GM23248 (cell line): ENCODE measurements at regions not wholly inside any gene's neighbourhood (a gene's known extent, or its start where the extent isn't known, plus 50 kb on each side); places are given as distances from the start of the nearest gene placed in this dataset.
A peak's percentile ranks its signal among the peaks of the same experiment; 100 is the strongest.
"Not testable (repeated sequence)": the region's sequence is repeated elsewhere in the genome, so short reads cannot be mapped to it uniquely, and the experiment has no call there.

ENCODE experiments used
- DNase-seq: peaks from one replicate; pipeline ENCODE4 v3.0.0-alpha.2; 2015
- H2AFZ ChIP-seq: fragments of 200-600 bp; sonication (generic); 2 replicates; pipeline ENCODE4 v1.6.1; 2016; ENCODE audit warnings: antibody characterized with exemption
- H3F3A ChIP-seq: fragments of 200-600 bp; sonication (generic); 2 replicates; pipeline ENCODE4 v1.6.1; 2016; ENCODE audit warnings: mild to moderate bottlenecking, antibody characterized with exemption, mixed run types; ENCODE audit not compliant: insufficient read depth
- H3K27ac ChIP-seq: fragments of 200-600 bp; sonication (generic); 2 replicates; pipeline ENCODE4 v1.5.1; 2016; ENCODE audit warnings: mild to moderate bottlenecking
- H3K27me3 ChIP-seq: fragments of 200-600 bp; sonication (generic); replicated peaks from 2 replicates; pipeline ENCODE4 v1.6.1; 2016; ENCODE audit warnings: mild to moderate bottlenecking; ENCODE audit not compliant: insufficient read depth
- H3K36me3 ChIP-seq: fragments of 200-600 bp; sonication (generic); 2 replicates; pipeline ENCODE4 v1.6.1; 2016; ENCODE audit warnings: low read depth, mild to moderate bottlenecking
- H3K4me1 ChIP-seq: fragments of 200-600 bp; sonication (generic); 2 replicates; pipeline ENCODE4 v1.6.1; 2016; ENCODE audit warnings: mild to moderate bottlenecking; ENCODE audit not compliant: insufficient read depth
- H3K4me2 ChIP-seq: fragments of 200-600 bp; sonication (generic); one replicate; pipeline ENCODE4 v1.6.1; 2016; ENCODE audit warnings: mild to moderate bottlenecking; ENCODE audit not compliant: unreplicated experiment
- H3K4me3 ChIP-seq: fragments of 200-600 bp; sonication (generic); 2 replicates; pipeline ENCODE4 v1.5.1; 2016; ENCODE audit warnings: mild to moderate bottlenecking
- H3K79me2 ChIP-seq: fragments of 200-600 bp; sonication (generic); 2 replicates; pipeline ENCODE4 v1.6.1; 2016; ENCODE audit warnings: mild to moderate bottlenecking; ENCODE audit not compliant: insufficient read depth
- H3K9ac ChIP-seq: fragments of 200-600 bp; sonication (generic); 2 replicates; pipeline ENCODE4 v1.6.1; 2016; ENCODE audit warnings: mild to moderate bottlenecking
- H3K9me2 ChIP-seq: fragments of 200-600 bp; sonication (generic); 2 replicates; pipeline ENCODE4 v1.6.1; 2016; ENCODE audit warnings: mixed run types, mild to moderate bottlenecking, moderate library complexity; ENCODE audit not compliant: insufficient read depth
- H3K9me3 ChIP-seq: fragments of 200-600 bp; sonication (generic); one replicate; pipeline ENCODE4 v1.6.1; 2017; ENCODE audit warnings: low read depth
- H4K20me1 ChIP-seq: fragments of 200-600 bp; sonication (generic); 2 replicates; pipeline ENCODE4 v1.6.0; 2016; ENCODE audit not compliant: insufficient read depth
- EZH2 ChIP-seq: fragments of 200-600 bp; sonication (generic); IDR thresholded peaks from 2 replicates; pipeline ENCODE4 v1.6.1; 2018; ENCODE audit warnings: antibody characterized with exemption, mild to moderate bottlenecking; ENCODE audit not compliant: insufficient read depth, poor library complexity, severe bottlenecking
- EZH2phosphoT487 ChIP-seq: fragments of 200-600 bp; sonication (generic); IDR thresholded peaks from 2 replicates; pipeline ENCODE4 v1.6.1; 2018; ENCODE audit warnings: antibody characterized with exemption, moderate library complexity, mild to moderate bottlenecking, low read depth; ENCODE audit not compliant: insufficient read depth
- WGBS, 2 experiments: methylation state at CpG; one replicate each; pipeline ENCODE4 v1.1.6; 2015 to 2017; ENCODE audit warnings: low lambda C conversion rate in 2 of 2, low coverage in 1 of 2; ENCODE audit errors: missing lambda C conversion rate in 2 of 2; 5-methylcytosine and 5-hydroxymethylcytosine counted together
- in situ Hi-C: fragments of 300-500 bp; cut with MboI; formaldehyde crosslinking; loops from 2 replicates; pipeline ENCODE4 v1.15.0; 2020

GRCh38 chr4:101696276-101697010 is 94.1 kb upstream of the BANK1 start:
- TF ChIP-seq EZH2phosphoT487 (no peak), EZH2 (no peak)
- in situ Hi-C loops: no loop called here
- H3K36me3 ChIP-seq: no peaks in the 10 kb centered on the region
- no peaks in the 10 kb centered on the region for H3K9me2 ChIP-seq
- no peaks in the 10 kb centered on the region for H3K79me2 ChIP-seq
- no peak for DNase-seq
- no peak overlapping the region for H3K27ac ChIP-seq
- no peaks in the 10 kb centered on the region for H3K27me3 ChIP-seq
- H2AFZ ChIP-seq: no peak overlapping the region
- no peaks in the 10 kb centered on the region for H3K9me3 ChIP-seq
- H3F3A ChIP-seq: no peaks in the 10 kb centered on the region
- H3K4me3 ChIP-seq: no peak overlapping the region
- no peak overlapping the region for H3K9ac ChIP-seq
- no peak overlapping the region for H3K4me2 ChIP-seq
- H4K20me1 ChIP-seq: no peaks in the 10 kb centered on the region
- H3K4me1 ChIP-seq: no peaks in the 10 kb centered on the region
- 61 to 74% methylated on average over 3 of the region's 3 CpGs for WGBS, 2 experiments

GRCh38 chr4:101695176-101695575 is 95.4 kb upstream of the BANK1 start:
- no peak for TF ChIP-seq EZH2
- TF ChIP-seq EZH2phosphoT487: no peak
- peak; percentile 34 for DNase-seq
- no peak overlapping the region for H3K9ac ChIP-seq
- in situ Hi-C loops: no loop called here
- no peaks in the 10 kb centered on the region for H4K20me1 ChIP-seq
- no peak overlapping the region for H3K4me2 ChIP-seq
- H2AFZ ChIP-seq: no peak overlapping the region
- H3K79me2 ChIP-seq: no peaks in the 10 kb centered on the region
- no peaks in the 10 kb centered on the region for H3K36me3 ChIP-seq
- H3K4me3 ChIP-seq: no peak overlapping the region
- H3K4me1 ChIP-seq: no peaks in the 10 kb centered on the region
- no peaks in the 10 kb centered on the region for H3K27me3 ChIP-seq
- H3K27ac ChIP-seq: no peak overlapping the region
- no peaks in the 10 kb centered on the region for H3K9me3 ChIP-seq
- H3F3A ChIP-seq: no peaks in the 10 kb centered on the region
- no peaks in the 10 kb centered on the region for H3K9me2 ChIP-seq

- H2AFZ ChIP-seq, H3K9me2 ChIP-seq, H3K4me2 ChIP-seq, H3K79me2 ChIP-seq, H3K27ac ChIP-seq, H3K9ac ChIP-seq, H3K9me3 ChIP-seq, H3K27me3 ChIP-seq, H3F3A ChIP-seq, H3K4me1 ChIP-seq, H4K20me1 ChIP-seq, H3K36me3 ChIP-seq, in situ Hi-C loops, DNase-seq, H3K4me3 ChIP-seq: not testable (repeated sequence)
- WGBS, 2 experiments: 95 to 96% methylated on average over 5 of the region's 5 CpGs
These were observed 96.1 kb upstream of the BANK1 start for GRCh38 chr4:101694403-101694802.

- Histone ChIP-seq H3F3A (no peaks in the 10 kb centered on the region), H3K27me3 (no peaks in the 10 kb centered on the region), H3K4me3 (no peak overlapping the region), H3K9ac (no peak overlapping the region), H3K36me3 (no peaks in the 10 kb centered on the region), H3K9me3 (no peaks in the 10 kb centered on the region), H3K79me2 (no peaks in the 10 kb centered on the region), H3K4me1 (no peaks in the 10 kb centered on the region), H4K20me1 (no peaks in the 10 kb centered on the region), H3K27ac (no peak overlapping the region), H2AFZ (no peak overlapping the region), H3K4me2 (no peak overlapping the region), H3K9me2 (no peaks in the 10 kb centered on the region)
- in situ Hi-C loops: no loop called here
- TF ChIP-seq EZH2 (no peak), EZH2phosphoT487 (no peak)
- 54 to 69% methylated on average over 6 of the region's 6 CpGs for WGBS, 2 experiments
- DNase-seq: no peak
These were observed 96.6 kb upstream of the BANK1 start for GRCh38 chr4:101693842-101694398.

GRCh38 chr4:101689220-101689619 is 101.3 kb upstream of the BANK1 start:
- TF ChIP-seq EZH2 (no peak), EZH2phosphoT487 (no peak)
- WGBS, 2 experiments: 75 to 80% methylated on average over 1 of the region's 1 CpG
- H3K27me3 ChIP-seq: no peaks in the 10 kb centered on the region
- in situ Hi-C loops: no loop called here
- DNase-seq: no peak
- no peak overlapping the region for H2AFZ ChIP-seq
- H3K27ac ChIP-seq: no peak overlapping the region
- no peaks in the 10 kb centered on the region for H3K9me3 ChIP-seq
- H3F3A ChIP-seq: no peaks in the 10 kb centered on the region
- no peak overlapping the region for H3K4me2 ChIP-seq
- no peak overlapping the region for H3K4me3 ChIP-seq
- H4K20me1 ChIP-seq: no peaks in the 10 kb centered on the region
- H3K9me2 ChIP-seq: no peaks in the 10 kb centered on the region
- H3K36me3 ChIP-seq: no peaks in the 10 kb centered on the region
- no peaks in the 10 kb centered on the region for H3K4me1 ChIP-seq
- no peaks in the 10 kb centered on the region for H3K79me2 ChIP-seq
- no peak overlapping the region for H3K9ac ChIP-seq
